Adrenal gland (tissue), 5 donors: ENCODE measurements at regions not wholly inside any gene's neighbourhood (a gene's known extent, or its start where the extent isn't known, plus 50 kb on each side); places are given as distances from the start of the nearest gene placed in this dataset.

Experiments used
- CTCF ChIP-seq, 6 experiments: fragments of 450-650 bp in 4 of 6; fragments of 200-600 bp in 2 of 6; sonication (generic) in 1 of 6; IDR thresholded peaks; 1 replicate in 5 of 6; 2 replicates in 1 of 6; pipeline versions ENCODE4 v1.5.1 to v1.8.0; 2016 to 2021; ENCODE audit warnings: antibody characterized with exemption in 6 of 6, mild to moderate bottlenecking in 2 of 6, moderate library complexity in 1 of 6
- POLR2A ChIP-seq, 2 donors: fragments of 450-650 bp; IDR thresholded peaks; one replicate each; pipeline ENCODE4 v1.6.1; 2017; ENCODE audit warnings: antibody characterized with exemption in 2 of 2, mild to moderate bottlenecking in 2 of 2, moderate library complexity in 1 of 2
- donor health status: DM: no; HTN: no; CAD: no.

DNA sequence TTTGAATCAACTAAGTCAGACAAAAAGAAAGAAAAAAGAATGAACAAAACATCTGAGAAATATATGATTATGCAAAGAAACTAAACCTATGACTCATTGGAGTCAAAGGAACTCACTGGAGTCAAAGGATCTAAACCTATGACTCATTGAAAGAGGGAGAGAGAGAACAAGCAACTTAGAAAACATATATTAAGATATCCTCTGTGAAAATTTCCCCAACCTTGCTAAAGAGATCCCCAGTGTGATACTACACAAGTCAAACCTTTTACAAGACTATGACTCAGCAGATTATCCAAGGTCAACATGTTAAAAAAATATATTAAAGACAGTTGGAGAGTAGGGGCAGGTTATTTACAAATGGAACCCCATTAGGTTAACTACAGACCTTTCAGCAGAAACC, 1538.3 kb downstream of the NCAM2 start:
- TF ChIP-seq CTCF (IDR thresholded peaks at IDR 0.05) (no peak), POLR2A (IDR thresholded peaks at IDR 0.05) (no peak)
